PC-9 (cell line): ENCODE measurements at regions not wholly inside any gene's neighbourhood (a gene's known extent, or its start where the extent isn't known, plus 50 kb on each side); places are given as distances from the start of the nearest gene placed in this dataset.
"Not testable (repeated sequence)": the region's sequence is repeated elsewhere in the genome, so short reads cannot be mapped to it uniquely, and the experiment has no call there.

ENCODE experiments used
- CTCF ChIP-seq: fragments of 200-600 bp; sonication (generic); conservative IDR thresholded peaks from 2 replicates; pipeline ENCODE4 v1.6.1; 2017; ENCODE audit warnings: mixed run types, antibody characterized with exemption, mild to moderate bottlenecking, moderate library complexity
- EZH2 ChIP-seq: fragments of 200-600 bp; sonication (generic); IDR thresholded peaks from 2 replicates; pipeline ENCODE4 v1.8.0; 2017; ENCODE audit warnings: antibody characterized with exemption, low read depth

- TF ChIP-seq CTCF, EZH2: not testable (repeated sequence)
Measured at GRCh38 chr9:88884291-88884690, 107.0 kb upstream of the S1PR3 start.
